ENCODE measurements at regions not wholly inside any gene's neighbourhood (a gene's known extent, or its start where the extent isn't known, plus 50 kb on each side); places are given as distances from the start of the nearest gene placed in this dataset.

GRCh38 chr2:19783935-19784334, 117.8 kb downstream of the TTC32 start:
- DNase-seq, result no peak

- DNase-seq, result no peak
Measured at GRCh38 chr2:19776941-19777514, 124.8 kb downstream of the TTC32 start.

- no peak for DNase-seq
Measured at GRCh38 chr2:19775838-19776237, 125.9 kb downstream of the TTC32 start.

GRCh38 chr2:19775315-19775714, 126.5 kb downstream of the TTC32 start:
- no peak for DNase-seq

- DNase-seq, result no peak
Measured at GRCh38 chr2:19774805-19775176, 127.0 kb downstream of the TTC32 start.

- DNase-seq, result no peak
Measured at GRCh38 chr2:19772981-19773380, 128.8 kb downstream of the TTC32 start.

GRCh38 chr2:19769513-19769912, 132.3 kb downstream of the TTC32 start:
- DNase-seq, result no peak

GRCh38 chr2:19767899-19768298, 133.9 kb downstream of the TTC32 start:
- peak; percentile 72 for DNase-seq

GRCh38 chr2:19764998-19765397, 136.8 kb downstream of the TTC32 start:
- no peak for DNase-seq

- no peak for DNase-seq
Measured at GRCh38 chr2:19763731-19764130, 138.1 kb downstream of the TTC32 start.

GRCh38 chr2:19762959-19763605, 138.7 kb downstream of the TTC32 start:
- no peak for DNase-seq

GRCh38 chr2:19762142-19762541, 139.6 kb downstream of the TTC32 start:
- DNase-seq, result no peak

GRCh38 chr2:19759880-19760279, 141.9 kb downstream of the TTC32 start:
- DNase-seq, result no peak

GRCh38 chr2:19758658-19759057, 143.1 kb downstream of the TTC32 start:
- no peak for DNase-seq

- DNase-seq, result no peak
Measured at GRCh38 chr2:19757586-19757985, 144.2 kb downstream of the TTC32 start.

GRCh38 chr2:19754907-19755306, 146.9 kb downstream of the TTC32 start:
- no peak for DNase-seq

GRCh38 chr2:19753818-19754217, 148.0 kb downstream of the TTC32 start:
- no peak for DNase-seq

GRCh38 chr2:19753314-19753713, 148.5 kb downstream of the TTC32 start:
- no peak for DNase-seq

GRCh38 chr2:19752500-19752899, 149.3 kb downstream of the TTC32 start:
- no peak for DNase-seq

- DNase-seq, result no peak
Measured at GRCh38 chr2:19751631-19752030, 150.2 kb downstream of the TTC32 start.

GRCh38 chr2:19750136-19750535, 151.6 kb downstream of the TTC32 start:
- no peak for DNase-seq

GRCh38 chr2:19749507-19749836, 152.3 kb downstream of the TTC32 start:
- DNase-seq, result no peak

- no peak for DNase-seq
Measured at GRCh38 chr2:19748711-19749506, 152.9 kb downstream of the TTC32 start.

- DNase-seq, result no peak
Measured at GRCh38 chr2:19748073-19748375, 153.8 kb downstream of the TTC32 start.

Data from fibroblast of skin of abdomen (primary cell).